GM12878 (cell line): ENCODE measurements at regions not wholly inside any gene's neighbourhood (a gene's known extent, or its start where the extent isn't known, plus 50 kb on each side); places are given as distances from the start of the nearest gene placed in this dataset.

Experiments
- ATAC-seq: fragments of 200-7000 bp; cut with Tn5 transposase; 3 replicates; pipeline ENCODE4 v1.9.1; 2020; ENCODE audit warnings: mild to moderate bottlenecking, moderate library complexity
- BruUV-seq: library from RNA; stranded (reverse); fragments of 400-500 nt; replicated peaks from 2 replicates; lab custom pipeline; 2021; lab: Mats Ljungman, UMichigan
- CTCF ChIA-PET: fragments of 300-600 bp; sonication (Branson Sonifier 250); formaldehyde crosslinking; extraction: SDS; loops from one replicate; lab custom pipeline; 2021; ENCODE audit warnings: inconsistent platforms; lab: Yijun Ruan, JAX
- POLR2A ChIA-PET: fragments of 350-600 bp; formaldehyde crosslinking; extraction: SDS; loops from one replicate; lab custom pipeline; 2021; ENCODE audit warnings: inconsistent platforms; lab: Charles Lee
- RAD21 ChIA-PET: fragments of 300-600 bp; sonication (Branson Sonifier 250); formaldehyde crosslinking; loops from one replicate; lab custom pipeline; 2023; ENCODE audit warnings: antibody characterized with exemption; ENCODE audit not compliant: unreplicated experiment; lab: Charles Lee
- SMC1A ChIA-PET: fragments of 300-600 bp; sonication (Branson Sonifier 250); formaldehyde crosslinking; loops from one replicate; lab custom pipeline; 2023; ENCODE audit not compliant: unreplicated experiment, uncharacterized antibody; lab: Charles Lee
- DNase-seq: peaks from one replicate; pipeline ENCODE4 v3.0.0-alpha.2; 2011; ENCODE audit warnings: low read depth, low spot score
- FAIRE-seq: peaks from 3 replicates; lab custom pipeline; 2011; peaks lifted over from hg19 to GRCh38; lab: Jason Lieb, UNC
- H2AFZ ChIP-seq: 2 replicates; pipeline ENCODE4 v1.6.0; 2011; ENCODE audit warnings: low read depth, low read length, control low read depth; ENCODE audit not compliant: control insufficient read depth
- H3K27ac ChIP-seq: 2 replicates; pipeline ENCODE4 v1.5.1; 2011; ENCODE audit warnings: control low read depth; ENCODE audit not compliant: control insufficient read depth, insufficient read depth
- H3K27me3 ChIP-seq, 2 experiments: replicated peaks in 1 of 2; 2 replicates each; pipeline versions ENCODE4 v1.6.0 to v1.6.1; 2011; ENCODE audit warnings: low read length in 1 of 2; ENCODE audit not compliant: control insufficient read depth in 2 of 2, insufficient read depth in 2 of 2
- H3K36me3 ChIP-seq, 2 experiments: 2 replicates each; pipeline ENCODE4 v1.5.1; 2011; ENCODE audit warnings: low read length in 1 of 2; ENCODE audit not compliant: control insufficient read depth in 2 of 2, insufficient read depth in 2 of 2
- H3K4me1 ChIP-seq: 2 replicates; pipeline ENCODE4 v1.6.1; 2011; ENCODE audit warnings: mild to moderate bottlenecking, low read length, moderate library complexity, mixed read lengths; ENCODE audit not compliant: control insufficient read depth, insufficient read depth
- H3K4me2 ChIP-seq: 2 replicates; pipeline ENCODE4 v1.6.0; 2011; ENCODE audit warnings: control low read depth; ENCODE audit not compliant: control insufficient read depth, insufficient read depth
- H3K4me3 ChIP-seq: fragments of 200-600 bp; sonication (generic); 2 replicates; pipeline ENCODE4 v1.5.1; 2016
- H3K79me2 ChIP-seq: 2 replicates; pipeline ENCODE4 v1.6.0; 2011; ENCODE audit warnings: low read length; ENCODE audit not compliant: control insufficient read depth, insufficient read depth
- H3K9ac ChIP-seq: 2 replicates; pipeline ENCODE4 v1.8.0; 2011; ENCODE audit warnings: low read length, control low read depth, mixed read lengths; ENCODE audit not compliant: control insufficient read depth, insufficient read depth
- H3K9me3 ChIP-seq: replicated peaks from 3 replicates; pipeline ENCODE4 v1.5.1; 2011; ENCODE audit warnings: mild to moderate bottlenecking, low read length; ENCODE audit not compliant: control insufficient read depth, insufficient read depth
- H4K20me1 ChIP-seq: 2 replicates; pipeline ENCODE4 v1.6.0; 2011; ENCODE audit not compliant: control insufficient read depth, insufficient read depth
- CBFB ChIP-seq: IDR thresholded peaks from 2 replicates; pipeline ENCODE4 v1.6.1; 2016; ENCODE audit warnings: antibody characterized with exemption, low read depth
- CREB1 ChIP-seq: IDR thresholded peaks from 2 replicates; pipeline ENCODE4 v1.6.1; 2012; ENCODE audit warnings: low read depth, mild to moderate bottlenecking, inconsistent platforms
- EED ChIP-seq: sonication (generic); IDR thresholded peaks from 2 replicates; pipeline ENCODE4 v1.6.1; 2016; ENCODE audit warnings: antibody characterized with exemption, low read depth
- GABPA ChIP-seq: IDR thresholded peaks from 2 replicates; pipeline ENCODE4 v1.6.1; 2014; ENCODE audit warnings: antibody characterized with exemption, low read depth, mild to moderate bottlenecking, inconsistent platforms
- JUND ChIP-seq: IDR thresholded peaks from 2 replicates; pipeline ENCODE4 v1.6.1; 2012; ENCODE audit warnings: low read depth, mild to moderate bottlenecking, low read length, improper control_type of control experiment, moderate library complexity
- MEF2A ChIP-seq: IDR thresholded peaks from 2 replicates; pipeline ENCODE4 v1.6.1; 2011; ENCODE audit warnings: low read depth, mild to moderate bottlenecking, low read length, moderate library complexity; ENCODE audit not compliant: insufficient read depth
- NFIC ChIP-seq: IDR thresholded peaks from 2 replicates; pipeline ENCODE4 v1.6.1; 2012; ENCODE audit warnings: low read depth, mild to moderate bottlenecking, inconsistent platforms, low read length, moderate library complexity
- NR2C2 ChIP-seq: IDR thresholded peaks from 2 replicates; pipeline ENCODE4 v1.6.1; 2011; ENCODE audit warnings: borderline replicate concordance, low read depth; ENCODE audit not compliant: control insufficient read depth, insufficient read length
- POLR2AphosphoS5 ChIP-seq: IDR thresholded peaks from 2 replicates; pipeline ENCODE4 v1.6.1; 2011; ENCODE audit warnings: mild to moderate bottlenecking, low read length, inconsistent platforms
- REST ChIP-seq: IDR thresholded peaks from 2 replicates; pipeline ENCODE4 v1.6.1; 2012; ENCODE audit warnings: mild to moderate bottlenecking, low read depth, low read length
- WGBS: methylation state at CpG from one replicate; pipeline ENCODE4 v1.1.6; 2016; ENCODE audit warnings: low lambda C conversion rate; ENCODE audit not compliant: insufficient replicate concordance, insufficient coverage; ENCODE audit errors: missing lambda C conversion rate; 5-methylcytosine and 5-hydroxymethylcytosine counted together
- in situ Hi-C: fragments of 300-500 bp; cut with MboI; formaldehyde crosslinking; loops from 9 replicates; pipeline ENCODE4 v1.14.3; 2018; ENCODE audit warnings: mixed read lengths
- intact Hi-C: fragments of 100-400 bp; cut with micrococcal nuclease; formaldehyde crosslinking; loops from one replicate; pipeline ENCODE4 v1.14.2; 2022; ENCODE audit not compliant: unreplicated experiment
- TF ChIP-seq, protein P1 (sequence below): IDR thresholded peaks from 2 replicates; pipeline ENCODE4 v1.6.1; 2012; ENCODE audit warnings: improper control_type of control experiment, low read depth, low read length; ENCODE audit not compliant: insufficient replicate concordance
- TF ChIP-seq, protein P2 (sequence below): fragments of 450-650 bp; IDR thresholded peaks from 2 replicates; pipeline ENCODE4 v1.6.1; 2014; ENCODE audit warnings: mild to moderate bottlenecking

DNA sequence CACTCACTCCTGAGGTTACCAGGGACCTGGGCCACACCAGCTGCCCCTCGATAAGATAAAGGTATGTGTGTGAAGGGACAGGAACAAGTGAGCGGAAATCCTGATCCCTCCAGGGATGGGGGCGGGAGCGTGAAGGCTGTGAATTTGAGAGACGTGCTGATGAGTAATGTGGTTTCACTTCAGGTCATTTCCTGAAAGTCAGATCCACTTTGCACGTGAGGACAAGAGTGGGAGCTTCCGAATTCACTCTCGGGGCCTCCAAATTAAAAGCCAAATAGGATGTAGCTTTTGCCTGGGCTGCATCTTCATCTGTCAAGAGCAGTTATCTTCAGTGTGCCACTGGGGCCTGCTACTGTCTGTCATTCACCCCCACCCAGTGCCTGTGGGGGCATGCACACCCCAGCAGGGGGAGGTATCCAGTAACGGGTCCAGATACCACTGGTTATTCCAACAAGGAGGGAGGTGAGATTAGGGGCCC is 87.4 kb upstream of the LHX1 start:
- no peak overlapping the region for H2AFZ ChIP-seq
- H3K4me3 ChIP-seq = no peak overlapping the region
- H3K4me2 ChIP-seq = peak overlapping the region; percentile 22; the same call in 1 of the 2 replicates
- in situ Hi-C loops (no loop called here), intact Hi-C loops (no loop called here)
- POLR2A ChIA-PET = no interaction called here
- no peak for FAIRE-seq
- DNase-seq = peak; percentile 49
- CTCF ChIA-PET = interaction anchor here (0.8 kb wide), 1 partner anchor 197 kb away, joined by 3 read pairs; no protein-coding TSS in a partner anchor
- H4K20me1 ChIP-seq = no peaks in the 10 kb centered on the region
- RAD21 ChIA-PET = no interaction called here
- 0 out of 4 replicates have a peak, but pooled peaks cover 0 to 2% of the 10 kb centered on the region in 2 experiments for H3K27me3 ChIP-seq
- no peaks in the 10 kb centered on the region for H3K79me2 ChIP-seq
- peak; percentile 83 for ATAC-seq
- H3K4me1 ChIP-seq = peaks cover 14% of the 10 kb centered on the region
- no peaks in the 10 kb centered on the region for H3K36me3 ChIP-seq
- no peak overlapping the region for H3K9ac ChIP-seq
- no TSS peak for BruUV-seq
- H3K27ac ChIP-seq = no peak overlapping the region
- WGBS = 4% methylated on average over 9 of the region's 9 CpGs
- SMC1A ChIA-PET = no interaction called here
- H3K9me3 ChIP-seq = no peaks in the 10 kb centered on the region
- TF ChIP-seq CBFB = no peak
- TF ChIP-seq GABPA = no peak
- TF ChIP-seq MEF2A = 0 out of 2 replicates have a peak, but pooled peaks have one; percentile 20
- TF ChIP-seq, protein P1, sequence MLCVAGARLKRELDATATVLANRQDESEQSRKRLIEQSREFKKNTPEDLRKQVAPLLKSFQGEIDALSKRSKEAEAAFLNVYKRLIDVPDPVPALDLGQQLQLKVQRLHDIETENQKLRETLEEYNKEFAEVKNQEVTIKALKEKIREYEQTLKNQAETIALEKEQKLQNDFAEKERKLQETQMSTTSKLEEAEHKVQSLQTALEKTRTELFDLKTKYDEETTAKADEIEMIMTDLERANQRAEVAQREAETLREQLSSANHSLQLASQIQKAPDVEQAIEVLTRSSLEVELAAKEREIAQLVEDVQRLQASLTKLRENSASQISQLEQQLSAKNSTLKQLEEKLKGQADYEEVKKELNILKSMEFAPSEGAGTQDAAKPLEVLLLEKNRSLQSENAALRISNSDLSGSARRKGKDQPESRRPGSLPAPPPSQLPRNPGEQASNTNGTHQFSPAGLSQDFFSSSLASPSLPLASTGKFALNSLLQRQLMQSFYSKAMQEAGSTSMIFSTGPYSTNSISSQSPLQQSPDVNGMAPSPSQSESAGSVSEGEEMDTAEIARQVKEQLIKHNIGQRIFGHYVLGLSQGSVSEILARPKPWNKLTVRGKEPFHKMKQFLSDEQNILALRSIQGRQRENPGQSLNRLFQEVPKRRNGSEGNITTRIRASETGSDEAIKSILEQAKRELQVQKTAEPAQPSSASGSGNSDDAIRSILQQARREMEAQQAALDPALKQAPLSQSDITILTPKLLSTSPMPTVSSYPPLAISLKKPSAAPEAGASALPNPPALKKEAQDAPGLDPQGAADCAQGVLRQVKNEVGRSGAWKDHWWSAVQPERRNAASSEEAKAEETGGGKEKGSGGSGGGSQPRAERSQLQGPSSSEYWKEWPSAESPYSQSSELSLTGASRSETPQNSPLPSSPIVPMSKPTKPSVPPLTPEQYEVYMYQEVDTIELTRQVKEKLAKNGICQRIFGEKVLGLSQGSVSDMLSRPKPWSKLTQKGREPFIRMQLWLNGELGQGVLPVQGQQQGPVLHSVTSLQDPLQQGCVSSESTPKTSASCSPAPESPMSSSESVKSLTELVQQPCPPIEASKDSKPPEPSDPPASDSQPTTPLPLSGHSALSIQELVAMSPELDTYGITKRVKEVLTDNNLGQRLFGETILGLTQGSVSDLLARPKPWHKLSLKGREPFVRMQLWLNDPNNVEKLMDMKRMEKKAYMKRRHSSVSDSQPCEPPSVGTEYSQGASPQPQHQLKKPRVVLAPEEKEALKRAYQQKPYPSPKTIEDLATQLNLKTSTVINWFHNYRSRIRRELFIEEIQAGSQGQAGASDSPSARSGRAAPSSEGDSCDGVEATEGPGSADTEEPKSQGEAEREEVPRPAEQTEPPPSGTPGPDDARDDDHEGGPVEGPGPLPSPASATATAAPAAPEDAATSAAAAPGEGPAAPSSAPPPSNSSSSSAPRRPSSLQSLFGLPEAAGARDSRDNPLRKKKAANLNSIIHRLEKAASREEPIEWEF = no peak
- TF ChIP-seq EED = peak; percentile 78
- TF ChIP-seq JUND = no peak
- TF ChIP-seq NFIC = peak; percentile 63; the same call in 1 of the 2 replicates
- TF ChIP-seq CREB1 = 0 out of 2 replicates have a peak, but pooled peaks have one; percentile 21
- TF ChIP-seq REST = no peak
- no peak for TF ChIP-seq POLR2AphosphoS5
- TF ChIP-seq, protein P2, sequence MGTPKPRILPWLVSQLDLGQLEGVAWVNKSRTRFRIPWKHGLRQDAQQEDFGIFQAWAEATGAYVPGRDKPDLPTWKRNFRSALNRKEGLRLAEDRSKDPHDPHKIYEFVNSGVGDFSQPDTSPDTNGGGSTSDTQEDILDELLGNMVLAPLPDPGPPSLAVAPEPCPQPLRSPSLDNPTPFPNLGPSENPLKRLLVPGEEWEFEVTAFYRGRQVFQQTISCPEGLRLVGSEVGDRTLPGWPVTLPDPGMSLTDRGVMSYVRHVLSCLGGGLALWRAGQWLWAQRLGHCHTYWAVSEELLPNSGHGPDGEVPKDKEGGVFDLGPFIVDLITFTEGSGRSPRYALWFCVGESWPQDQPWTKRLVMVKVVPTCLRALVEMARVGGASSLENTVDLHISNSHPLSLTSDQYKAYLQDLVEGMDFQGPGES = no peak
- no peak for TF ChIP-seq NR2C2
